Endothelial cell of umbilical vein (primary cell): ENCODE measurements at regions not wholly inside any gene's neighbourhood (a gene's known extent, or its start where the extent isn't known, plus 50 kb on each side); places are given as distances from the start of the nearest gene placed in this dataset.

Experiments used
- BruUV-seq: library from RNA; stranded (reverse); fragments of 400-500 nt; replicated peaks from 2 replicates; lab custom pipeline; 2021; lab: Mats Ljungman, UMichigan
- CTCF ChIA-PET: fragments of 300-600, 350-600 bp; sonication (Branson Sonifier 250); formaldehyde crosslinking; loops from one replicate; lab custom pipeline; 2021; ENCODE audit warnings: antibody characterized with exemption, inconsistent platforms; lab: Charles Lee
- POLR2A ChIA-PET: fragments of 300-600, 350-600 bp; sonication (Branson Sonifier 250); formaldehyde crosslinking; loops from one replicate; lab custom pipeline; 2021; ENCODE audit warnings: antibody characterized with exemption, inconsistent platforms; lab: Charles Lee
- DNase-seq: peaks from one replicate; pipeline ENCODE4 v3.0.0-alpha.2; 2011; ENCODE audit warnings: low read depth, low spot score
- FAIRE-seq: peaks from 2 replicates; lab custom pipeline; 2011; peaks lifted over from hg19 to GRCh38; lab: Jason Lieb, UNC
- H2AFZ ChIP-seq: 2 replicates; pipeline ENCODE4 v1.6.0; 2012; ENCODE audit warnings: low read depth, low read length, control low read depth, inconsistent platforms
- H3K27ac ChIP-seq: 2 replicates; pipeline ENCODE4 v1.5.1; 2011; ENCODE audit warnings: low read depth, mild to moderate bottlenecking, control low read depth, low read length, moderate library complexity; ENCODE audit not compliant: insufficient read depth
- H3K27me3 ChIP-seq, 2 experiments: 2 replicates each; pipeline versions ENCODE4 v1.6.0 to v1.6.1; 2011; ENCODE audit warnings: low read length in 2 of 2, mixed read lengths in 1 of 2; ENCODE audit not compliant: control insufficient read depth in 2 of 2, insufficient read depth in 2 of 2
- H3K36me3 ChIP-seq, 2 experiments: 2 replicates in 1 of 2; 3 replicates in 1 of 2; pipeline ENCODE4 v1.5.1; 2011; ENCODE audit warnings: low read length in 2 of 2, mild to moderate bottlenecking in 1 of 2, moderate library complexity in 1 of 2; ENCODE audit not compliant: control insufficient read depth in 2 of 2, insufficient read depth in 2 of 2; ENCODE audit errors: extremely low read depth in 1 of 2
- H3K4me1 ChIP-seq: 3 replicates; pipeline ENCODE4 v1.5.1; 2011; ENCODE audit warnings: mild to moderate bottlenecking, low read length; ENCODE audit not compliant: control insufficient read depth, insufficient read depth; ENCODE audit errors: extremely low read depth
- H3K4me2 ChIP-seq: 2 replicates; pipeline ENCODE4 v1.6.1; 2011; ENCODE audit warnings: low read length, control low read depth, mixed read lengths; ENCODE audit not compliant: insufficient read depth
- H3K4me3 ChIP-seq, 3 experiments: fragments of 200-600 bp in 1 of 3; sonication (generic), shearing (Covaris generic) in 1 of 3; replicated peaks in 1 of 3; 2 replicates each; pipeline ENCODE4 v1.5.1; 2011 to 2016; ENCODE audit warnings: control low read depth in 3 of 3, low read length in 3 of 3, mild to moderate bottlenecking in 2 of 3, inconsistent platforms in 1 of 3, low read depth in 1 of 3, moderate library complexity in 1 of 3; ENCODE audit not compliant: insufficient read depth in 1 of 3
- H3K79me2 ChIP-seq: 2 replicates; pipeline ENCODE4 v1.6.0; 2012; ENCODE audit warnings: low read length, inconsistent platforms; ENCODE audit not compliant: control insufficient read depth, insufficient read depth
- H3K9ac ChIP-seq: replicated peaks from 2 replicates; pipeline ENCODE3; 2011; ENCODE audit warnings: low read length, control low read depth; ENCODE audit not compliant: insufficient read depth; ENCODE audit errors: extremely low read depth
- H3K9me1 ChIP-seq: replicated peaks from 3 replicates; pipeline ENCODE4 v1.6.0; 2011; ENCODE audit warnings: mild to moderate bottlenecking, low read length; ENCODE audit not compliant: control insufficient read depth, insufficient read depth; ENCODE audit errors: extremely low read depth
- H3K9me3 ChIP-seq: replicated peaks from 2 replicates; pipeline ENCODE4 v1.5.1; 2012; ENCODE audit warnings: low read length, inconsistent platforms; ENCODE audit not compliant: control insufficient read depth, insufficient read depth
- H4K20me1 ChIP-seq: replicated peaks from 2 replicates; pipeline ENCODE3; 2011; ENCODE audit warnings: mild to moderate bottlenecking, low read length; ENCODE audit not compliant: control insufficient read depth, insufficient read depth; ENCODE audit errors: extremely low read depth
- CTCF ChIP-seq, 2 donors: IDR thresholded peaks; 1 replicate in 1 of 2; 2 replicates in 1 of 2; pipeline ENCODE4 v1.5.1; 2011; ENCODE audit warnings: low read length in 2 of 2, mild to moderate bottlenecking in 2 of 2, moderate library complexity in 2 of 2, control low read depth in 1 of 2, inconsistent platforms in 1 of 2, low read depth in 1 of 2; ENCODE audit not compliant: insufficient read depth in 1 of 2; ENCODE audit errors: extremely low read depth in 1 of 2
- EZH2 ChIP-seq: IDR thresholded peaks from 2 replicates; pipeline ENCODE4 v1.6.1; 2012; ENCODE audit warnings: borderline replicate concordance, low read depth, mild to moderate bottlenecking, moderate library complexity, low read length, inconsistent platforms; ENCODE audit not compliant: severe bottlenecking
- FOS ChIP-seq: IDR thresholded peaks from 2 replicates; pipeline ENCODE4 v1.6.1; 2011; ENCODE audit warnings: mild to moderate bottlenecking, low read length, moderate library complexity, borderline replicate concordance; ENCODE audit not compliant: insufficient read depth
- GATA2 ChIP-seq: IDR thresholded peaks from 2 replicates; pipeline ENCODE4 v1.7.0; 2011; ENCODE audit warnings: low read depth, mild to moderate bottlenecking, moderate library complexity, mixed read lengths, low read length; ENCODE audit not compliant: insufficient read length, insufficient read depth
- JUN ChIP-seq: IDR thresholded peaks from 2 replicates; pipeline ENCODE4 v1.6.1; 2011; ENCODE audit warnings: borderline replicate concordance, low read depth; ENCODE audit not compliant: insufficient read length, insufficient read depth
- MAX ChIP-seq: IDR thresholded peaks from 2 replicates; pipeline ENCODE4 v1.6.1; 2011; ENCODE audit not compliant: insufficient read depth, insufficient read length
- MYC ChIP-seq: IDR thresholded peaks from one replicate; pipeline ENCODE4 v1.6.1; 2011; ENCODE audit warnings: mild to moderate bottlenecking, low read depth, low read length
- POLR2A ChIP-seq: IDR thresholded peaks from 2 replicates; pipeline ENCODE4 v1.6.1; 2012; ENCODE audit warnings: low read depth, mild to moderate bottlenecking, control low read depth, low read length
- POLR2AphosphoS5 ChIP-seq: IDR thresholded peaks from 2 replicates; pipeline ENCODE4 v1.6.1; 2012; ENCODE audit warnings: low read depth, mild to moderate bottlenecking, control low read depth, low read length, moderate library complexity; ENCODE audit not compliant: insufficient read depth
- dilution Hi-C: fragments of 300-500 bp; cut with MboI; formaldehyde crosslinking; loops from one replicate; pipeline ENCODE4 v1.15.0; 2019; ENCODE audit warnings: low sequenced_read_pairs; ENCODE audit not compliant: extremely low pct_ligation_motif_present
- intact Hi-C: fragments of 100-400 bp; cut with micrococcal nuclease; formaldehyde crosslinking; loops from one replicate; pipeline ENCODE4 v1.10.0; 2022

DNA sequence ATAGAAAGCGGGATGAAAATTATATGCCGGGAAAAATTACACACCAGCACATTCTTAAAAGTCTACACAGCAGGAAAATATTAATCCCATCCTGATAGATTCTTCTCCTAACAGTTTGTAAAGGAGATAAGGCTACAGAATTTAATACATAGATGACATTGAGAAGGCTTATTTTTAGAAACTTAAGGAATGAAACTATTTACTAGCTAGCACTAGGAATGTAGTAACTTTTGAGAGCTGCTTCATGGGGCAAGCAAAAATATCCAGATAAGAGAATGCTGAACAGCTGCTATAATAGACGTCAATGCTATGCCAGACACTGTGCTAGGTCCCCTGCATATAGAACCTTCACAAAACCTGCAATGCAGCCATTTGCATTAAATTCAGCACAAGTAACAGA lies 912.7 kb upstream of the NR2F2 start:
- ChIA-PET POLR2A (no interaction called here), CTCF (no interaction called here)
- no peaks in the 10 kb centered on the region for H4K20me1 ChIP-seq
- H3K9ac ChIP-seq: no peak overlapping the region
- no TSS peak for BruUV-seq
- dilution Hi-C loops: no loop called here
- H3K4me1 ChIP-seq: no peaks in the 10 kb centered on the region
- H2AFZ ChIP-seq: no peak overlapping the region
- DNase-seq (no peak), FAIRE-seq (no peak)
- intact Hi-C loops: no loop called here
- no peak overlapping the region for H3K27ac ChIP-seq
- H3K4me3 ChIP-seq: no peak overlapping the region
- no peaks in the 10 kb centered on the region for H3K9me1 ChIP-seq
- no peaks in the 10 kb centered on the region for H3K36me3 ChIP-seq
- H3K4me2 ChIP-seq: no peak overlapping the region
- H3K79me2 ChIP-seq: no peaks in the 10 kb centered on the region
- H3K27me3 ChIP-seq: no peaks in the 10 kb centered on the region
- no peak for TF ChIP-seq CTCF (IDR thresholded peaks at IDR 0.05; ENCODE audit: extremely low read depth in 1 of 2, insufficient read depth in 1 of 2, low read depth in 1 of 2, low read length in 2 of 2)
- H3K9me3 ChIP-seq: no peaks in the 10 kb centered on the region

GRCh38 chr15:95422255-95422654 lies 908.2 kb upstream of the NR2F2 start:
- H3K79me2 ChIP-seq: no peaks in the 10 kb centered on the region
- FAIRE-seq (no peak), DNase-seq (no peak)
- no peaks in the 10 kb centered on the region for H3K27me3 ChIP-seq
- no peak overlapping the region for H3K27ac ChIP-seq
- no peak for TF ChIP-seq FOS
- no peak for TF ChIP-seq JUN
- no peak for TF ChIP-seq MYC
- no peak for TF ChIP-seq MAX
- TF ChIP-seq CTCF (IDR thresholded peaks at IDR 0.05; ENCODE audit: extremely low read depth in 1 of 2, insufficient read depth in 1 of 2, low read depth in 1 of 2, low read length in 2 of 2): no peak
- no peak for TF ChIP-seq POLR2AphosphoS5
- no peak for TF ChIP-seq EZH2
- TF ChIP-seq POLR2A: no peak
- TF ChIP-seq GATA2: no peak
- H3K9me3 ChIP-seq: no peaks in the 10 kb centered on the region
- H3K36me3 ChIP-seq: no peaks in the 10 kb centered on the region
- H3K9me1 ChIP-seq: no peaks in the 10 kb centered on the region
- ChIA-PET POLR2A (no interaction called here), CTCF (no interaction called here)
- no peak overlapping the region for H3K4me2 ChIP-seq
- H2AFZ ChIP-seq: no peak overlapping the region
- no peaks in the 10 kb centered on the region for H4K20me1 ChIP-seq
- no peak overlapping the region for H3K4me3 ChIP-seq
- dilution Hi-C loops (no loop called here), intact Hi-C loops (no loop called here)
- H3K9ac ChIP-seq: no peak overlapping the region
- BruUV-seq: no TSS peak
- no peaks in the 10 kb centered on the region for H3K4me1 ChIP-seq
